GM21529 (cell line): ENCODE measurements at regions not wholly inside any gene's neighbourhood (a gene's known extent, or its start where the extent isn't known, plus 50 kb on each side); places are given as distances from the start of the nearest gene placed in this dataset.

Experiments used
- ATAC-seq: cut with Tn5 transposase; IDR thresholded peaks from one replicate; pipeline ENCODE4 v1.9.1; 2021; ENCODE audit not compliant: unreplicated experiment

GRCh38 chr5:82622205-82622604 is 344.1 kb upstream of the RPS23 start:
- ATAC-seq = no peak

GRCh38 chr5:82620957-82621600 is 342.9 kb upstream of the RPS23 start:
- ATAC-seq = no peak

DNA sequence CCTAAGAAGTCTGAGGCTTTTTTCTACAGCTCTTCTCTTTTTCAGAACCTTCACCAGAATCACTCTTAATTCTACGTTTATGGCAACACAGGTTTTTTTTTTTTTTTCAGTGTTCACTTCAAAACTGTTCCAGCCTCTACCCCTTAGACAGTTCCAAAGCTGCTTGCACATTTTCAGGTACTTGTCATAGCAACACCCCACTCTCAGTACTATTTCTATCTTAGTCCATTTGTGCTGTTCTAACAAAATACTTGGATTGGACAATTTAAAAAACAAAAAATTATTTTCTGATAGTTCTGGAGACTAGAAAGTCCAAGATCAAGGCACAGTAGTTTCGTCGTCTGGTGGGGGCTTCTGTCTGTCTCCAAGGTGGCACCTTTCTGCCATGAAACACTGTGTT is 340.9 kb upstream of the RPS23 start:
- ATAC-seq = no peak

GRCh38 chr5:82614706-82615105 is 336.6 kb upstream of the RPS23 start:
- ATAC-seq = no peak

DNA sequence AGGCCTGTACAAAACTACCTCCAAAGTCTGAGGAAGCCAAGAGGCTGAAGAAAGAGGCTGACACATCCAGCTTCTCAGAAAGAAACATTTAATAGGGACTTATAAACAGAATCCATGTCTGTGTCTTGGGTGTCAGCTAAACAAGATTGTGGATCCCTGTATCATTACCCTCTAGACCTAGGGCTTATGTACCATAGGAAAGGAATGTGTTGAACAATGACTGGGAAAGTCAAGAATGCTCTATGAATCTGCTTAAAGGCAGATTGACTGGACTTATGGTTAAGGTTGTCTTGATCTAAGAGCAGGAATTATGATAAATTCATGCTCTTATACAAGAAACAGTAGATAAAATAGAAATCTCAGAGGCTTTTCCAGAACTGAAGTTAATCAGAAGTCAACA is 335.7 kb upstream of the RPS23 start:
- no peak for ATAC-seq

- ATAC-seq = no peak
Observed at GRCh38 chr5:82610686-82611085, 332.5 kb upstream of the RPS23 start.

DNA sequence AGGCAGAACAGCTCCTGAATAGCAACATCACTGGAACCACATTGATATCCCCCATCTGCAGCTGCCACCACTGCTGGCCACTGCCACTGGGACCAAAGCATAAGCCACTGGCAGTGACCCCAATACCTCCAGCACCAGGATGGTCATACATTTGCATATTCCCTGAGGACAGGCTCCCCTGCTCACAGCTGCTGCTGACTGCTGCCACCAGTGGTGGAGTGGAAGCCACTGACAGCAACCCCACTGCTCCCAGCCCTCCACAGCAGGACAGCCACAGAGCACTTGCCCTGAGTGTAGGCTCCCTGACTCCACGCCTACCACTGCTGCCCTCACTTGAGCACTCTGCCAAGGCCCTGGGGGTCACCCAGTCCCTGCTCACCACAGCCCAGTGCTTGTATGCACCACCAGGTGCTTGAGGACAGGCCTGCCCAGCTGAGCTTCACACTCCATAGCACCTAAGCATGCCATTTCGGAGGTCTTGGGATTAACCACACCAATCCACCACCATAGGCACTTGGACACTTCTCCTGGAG is 327.4 kb upstream of the RPS23 start:
- no peak for ATAC-seq

GRCh38 chr5:82603033-82603987 is 325.2 kb upstream of the RPS23 start:
- ATAC-seq = no peak

DNA sequence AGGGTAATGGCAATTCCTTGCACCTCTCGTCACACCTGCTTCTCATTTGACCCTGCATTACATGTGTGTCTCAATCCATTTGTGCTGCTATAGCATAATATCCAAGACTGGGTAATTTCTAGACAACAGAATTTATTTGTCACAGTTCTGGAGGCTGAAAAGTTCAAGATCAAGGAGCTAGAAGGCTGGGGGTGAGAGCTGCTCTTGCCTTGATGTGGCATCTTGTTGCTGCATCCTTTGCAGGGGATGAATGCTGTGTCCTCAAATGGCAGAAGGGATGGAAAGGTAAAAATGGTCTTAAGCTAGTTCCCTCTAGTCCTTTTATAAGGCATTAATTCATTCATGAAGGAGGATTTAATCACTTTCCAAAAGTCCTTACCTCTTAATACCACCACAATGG is 323.7 kb upstream of the RPS23 start:
- ATAC-seq = no peak

- no peak for ATAC-seq
Observed at GRCh38 chr5:82601077-82601476, 322.9 kb upstream of the RPS23 start.

DNA sequence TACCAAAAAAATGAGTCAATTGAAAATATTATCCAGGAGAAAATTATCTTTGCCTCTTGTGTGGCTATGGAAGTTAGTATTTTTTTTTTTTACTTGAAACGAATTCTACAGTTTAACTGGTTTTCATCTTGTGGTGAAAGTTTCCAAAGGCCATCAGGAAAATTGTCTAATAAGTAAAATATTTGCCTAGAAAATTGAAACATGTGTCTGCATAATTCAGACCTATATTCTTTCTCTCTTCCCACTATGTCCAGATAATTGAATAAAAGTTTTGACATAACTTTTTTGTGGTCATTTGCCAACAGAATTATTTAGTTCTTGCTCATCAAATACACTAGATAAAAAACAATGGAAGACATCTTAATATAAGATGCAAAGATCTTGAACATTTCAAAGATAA is 321.5 kb upstream of the RPS23 start:
- no peak for ATAC-seq

DNA sequence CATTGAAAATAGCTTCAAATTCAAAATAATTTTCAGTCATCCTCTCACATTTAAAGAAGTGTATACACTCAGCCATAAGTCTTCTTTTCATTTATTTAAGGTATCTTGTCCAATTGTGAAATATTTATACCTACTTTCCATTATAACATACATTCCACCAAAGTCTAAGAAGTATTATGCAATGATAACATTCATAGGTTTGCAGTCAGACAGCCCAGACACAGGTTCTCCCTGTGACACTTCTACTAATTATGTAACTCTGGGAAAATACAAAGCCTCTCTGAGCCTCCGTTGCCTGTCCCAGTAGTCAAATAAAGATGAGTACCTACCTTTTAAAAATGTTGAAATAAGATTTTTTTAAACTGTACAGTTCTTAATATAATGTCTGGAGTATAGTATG is 320.9 kb upstream of the RPS23 start:
- ATAC-seq = no peak

DNA sequence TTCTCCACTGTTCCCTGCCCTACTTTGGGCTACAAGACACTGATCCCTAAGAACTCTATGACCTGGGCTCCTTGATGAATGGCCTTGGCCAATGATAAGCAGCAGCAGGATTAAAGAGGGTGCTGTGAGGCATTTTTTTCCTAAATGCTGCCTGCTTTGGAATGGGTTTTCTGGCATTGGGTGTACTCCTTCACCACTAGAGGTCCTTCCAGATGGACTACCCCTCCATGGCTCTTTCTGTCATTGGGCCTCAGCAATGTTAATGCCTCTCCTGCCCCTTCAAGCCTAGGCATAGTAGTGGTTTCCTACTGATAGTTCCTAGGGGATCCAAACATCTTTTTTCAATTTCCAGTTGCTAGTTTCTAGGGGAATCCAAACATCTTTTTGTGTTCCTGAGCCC is 319.3 kb upstream of the RPS23 start:
- no peak for ATAC-seq

DNA sequence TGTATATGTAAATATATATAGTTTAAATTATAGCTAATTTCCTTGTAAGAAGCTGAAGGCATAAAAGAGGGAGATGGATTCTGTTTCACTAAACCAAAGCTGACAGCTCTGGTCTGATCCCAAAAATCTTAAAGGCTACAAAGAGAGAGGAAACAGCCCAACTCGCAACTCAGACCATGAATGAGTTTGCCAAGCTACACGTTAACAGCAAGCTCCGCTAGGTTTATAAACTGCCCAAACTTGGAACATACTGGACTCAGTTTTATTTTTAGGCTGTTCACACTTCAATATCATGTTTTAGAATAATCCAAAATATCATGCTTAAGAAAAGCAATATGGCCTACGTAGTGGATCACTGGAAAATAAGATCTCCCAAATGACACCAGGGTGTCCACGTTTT is 318.3 kb upstream of the RPS23 start:
- no peak for ATAC-seq

GRCh38 chr5:82595113-82595512 is 317.0 kb upstream of the RPS23 start:
- no peak for ATAC-seq

DNA sequence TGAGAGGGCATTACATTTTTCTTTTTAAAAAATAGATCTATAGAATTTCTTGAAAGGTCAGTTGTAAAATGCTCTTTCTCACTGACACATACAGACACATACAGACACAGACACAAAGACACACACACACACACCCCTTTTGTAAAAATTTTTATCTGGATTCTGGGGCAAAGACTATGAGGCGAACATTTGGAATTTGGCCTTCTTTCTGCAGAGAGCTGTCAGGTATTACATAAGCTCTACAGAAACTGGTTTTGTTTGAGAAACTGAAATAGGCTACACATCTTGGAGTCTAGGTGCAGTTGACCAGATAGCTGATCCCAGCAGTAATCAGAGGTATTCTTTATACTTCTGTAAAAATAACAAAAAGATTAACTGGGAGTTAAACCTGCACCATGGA is 315.9 kb upstream of the RPS23 start:
- no peak for ATAC-seq

GRCh38 chr5:82593481-82593880 is 315.3 kb upstream of the RPS23 start:
- no peak for ATAC-seq

- ATAC-seq = no peak
Observed at GRCh38 chr5:82591021-82591515, 312.9 kb upstream of the RPS23 start.

DNA sequence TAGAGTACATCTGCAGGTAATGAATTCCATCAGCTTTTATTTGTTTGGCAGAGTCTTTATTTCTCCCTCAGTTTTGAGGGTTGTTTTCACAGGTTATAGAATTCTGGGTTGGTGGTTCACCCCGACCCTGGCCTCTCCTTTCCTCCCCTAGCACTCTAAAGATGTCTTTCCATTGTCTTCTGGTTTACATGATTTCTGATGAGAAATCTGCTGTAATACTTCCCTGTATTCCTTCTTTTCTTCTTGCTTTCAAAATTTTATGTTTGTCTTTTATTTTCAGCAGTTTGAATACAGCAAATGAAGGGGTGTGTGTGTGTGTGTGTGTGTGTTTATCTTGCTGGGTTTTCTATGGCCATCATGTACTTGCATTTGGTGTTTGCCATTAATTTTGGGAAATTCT is 312.0 kb upstream of the RPS23 start:
- no peak for ATAC-seq

DNA sequence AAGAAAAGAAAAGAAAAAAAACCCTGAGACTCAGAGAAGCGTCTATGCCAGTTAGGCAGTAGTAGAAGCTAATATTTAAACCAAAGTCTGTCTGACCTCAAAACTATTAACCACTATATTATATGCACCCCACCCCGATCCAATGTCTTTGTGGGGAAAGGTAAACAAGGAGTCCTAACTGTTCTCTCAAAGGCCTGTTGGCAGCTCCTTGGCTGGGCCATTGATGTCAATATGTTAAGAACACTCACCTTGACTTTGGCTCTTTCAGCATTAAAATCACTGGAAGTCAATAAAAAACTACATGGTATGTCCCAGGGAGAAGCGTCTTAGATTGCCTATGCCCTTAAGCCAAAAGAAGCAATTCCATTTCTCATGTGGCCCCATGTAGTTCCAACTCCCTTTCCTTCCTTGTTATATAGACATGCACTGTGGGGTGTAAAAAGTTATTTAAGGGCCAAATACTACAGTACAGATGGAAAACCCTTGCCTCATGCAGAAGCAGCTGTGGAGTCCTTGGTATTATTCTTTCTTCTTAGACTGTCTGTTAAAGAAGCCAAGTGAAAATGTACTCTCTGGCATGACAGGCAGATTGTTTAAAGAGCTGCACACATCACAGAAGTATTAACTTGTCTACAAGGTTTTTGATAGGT is 308.6 kb upstream of the RPS23 start:
- no peak for ATAC-seq

- ATAC-seq = no peak
Observed at GRCh38 chr5:82586181-82586580, 308.0 kb upstream of the RPS23 start.

GRCh38 chr5:82584631-82585030 is 306.5 kb upstream of the RPS23 start:
- ATAC-seq = no peak
